ENCODE measurements at regions not wholly inside any gene's neighbourhood (a gene's known extent, or its start where the extent isn't known, plus 50 kb on each side); places are given as distances from the start of the nearest gene placed in this dataset.

GRCh38 chr7:108686494-108686893, 116.8 kb downstream of the DNAJB9 start:
- no peak for TF ChIP-seq CTCF (IDR thresholded peaks at IDR 0.05)
- no peak for DNase-seq (ENCODE audit: low spot score)

GRCh38 chr7:108697254-108697653, 127.6 kb downstream of the DNAJB9 start:
- no peak for TF ChIP-seq CTCF (IDR thresholded peaks at IDR 0.05)
- ATAC-seq (ENCODE audit: low FRiP score): no peak
- no peak for DNase-seq (ENCODE audit: low spot score)

More at GRCh38 chr7:108686494-108686893, 116.8 kb downstream of the DNAJB9 start:
- ATAC-seq (ENCODE audit: low FRiP score): no peak

GRCh38 chr7:108711611-108712010, 141.9 kb downstream of the DNAJB9 start:
- no peak for DNase-seq (ENCODE audit: low spot score)
- no peak for ATAC-seq (ENCODE audit: low FRiP score)
- TF ChIP-seq CTCF (IDR thresholded peaks at IDR 0.05): no peak

- no peak for TF ChIP-seq CTCF (IDR thresholded peaks at IDR 0.05)
- ATAC-seq (ENCODE audit: low FRiP score): no peak
- no peak for DNase-seq (ENCODE audit: low spot score)
Observed at GRCh38 chr7:108716783-108717182, 147.1 kb downstream of the DNAJB9 start.

GRCh38 chr7:108717781-108718180, 148.1 kb downstream of the DNAJB9 start:
- DNase-seq (ENCODE audit: low spot score) (no peak), ATAC-seq (ENCODE audit: low FRiP score) (no peak)
- TF ChIP-seq CTCF (IDR thresholded peaks at IDR 0.05): no peak

- no peak for TF ChIP-seq CTCF (IDR thresholded peaks at IDR 0.05)
- no peak for DNase-seq (ENCODE audit: low spot score)
- ATAC-seq (ENCODE audit: low FRiP score): no peak
Observed at GRCh38 chr7:108719631-108720030, 150.0 kb downstream of the DNAJB9 start.

- DNase-seq (ENCODE audit: low spot score) (no peak), ATAC-seq (ENCODE audit: low FRiP score) (no peak)
- no peak for TF ChIP-seq CTCF (IDR thresholded peaks at IDR 0.05)
Observed at GRCh38 chr7:108722561-108722960, 152.9 kb downstream of the DNAJB9 start.
